Fibroblast of skin of right quadriceps (primary cell): ENCODE measurements at regions not wholly inside any gene's neighbourhood (a gene's known extent, or its start where the extent isn't known, plus 50 kb on each side); places are given as distances from the start of the nearest gene placed in this dataset.
A peak's percentile ranks its signal among the peaks of the same experiment; 100 is the strongest.

Source experiments
- DNase-seq: peaks from one replicate; pipeline ENCODE4 v3.0.0-alpha.2; 2013

DNA sequence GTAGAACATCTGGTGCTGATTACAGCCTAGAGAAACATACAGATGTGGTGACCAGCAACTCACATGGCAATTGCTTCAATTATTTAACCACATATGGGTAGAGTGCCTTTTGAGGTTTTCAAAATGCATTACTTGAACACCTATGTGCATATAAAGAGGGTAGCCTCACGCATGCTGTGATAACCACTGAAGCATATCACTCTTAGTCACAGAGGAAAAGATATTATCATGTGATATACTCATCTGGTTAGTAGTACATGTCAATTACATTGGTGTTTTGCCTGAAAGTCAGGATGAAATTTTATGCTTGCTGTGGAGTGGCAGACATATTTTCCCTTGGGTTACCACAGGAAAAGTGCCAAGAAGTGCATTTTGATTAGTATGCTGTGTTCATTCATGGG lies 459.3 kb upstream of the AGTR1 start:
- DNase-seq: peak; percentile 78

DNA sequence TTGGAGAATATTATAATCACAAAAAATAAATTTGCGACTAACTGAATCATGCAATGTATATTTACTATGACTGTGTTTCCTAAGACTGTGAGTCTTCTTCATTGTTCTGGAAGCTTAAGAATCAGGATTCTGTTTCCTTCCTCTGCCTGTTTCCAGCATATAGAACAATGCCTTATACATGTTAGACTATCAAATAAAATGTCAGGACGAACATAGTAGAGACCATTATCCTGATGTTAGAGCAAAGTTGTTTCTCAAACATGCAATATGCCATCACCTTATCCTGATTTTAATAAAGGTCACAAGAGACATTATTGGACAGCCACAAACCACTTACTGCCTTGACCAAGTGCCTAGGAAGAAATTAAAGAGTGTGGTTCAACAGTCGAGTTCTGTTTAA lies 457.4 kb upstream of the AGTR1 start:
- no peak for DNase-seq

DNA sequence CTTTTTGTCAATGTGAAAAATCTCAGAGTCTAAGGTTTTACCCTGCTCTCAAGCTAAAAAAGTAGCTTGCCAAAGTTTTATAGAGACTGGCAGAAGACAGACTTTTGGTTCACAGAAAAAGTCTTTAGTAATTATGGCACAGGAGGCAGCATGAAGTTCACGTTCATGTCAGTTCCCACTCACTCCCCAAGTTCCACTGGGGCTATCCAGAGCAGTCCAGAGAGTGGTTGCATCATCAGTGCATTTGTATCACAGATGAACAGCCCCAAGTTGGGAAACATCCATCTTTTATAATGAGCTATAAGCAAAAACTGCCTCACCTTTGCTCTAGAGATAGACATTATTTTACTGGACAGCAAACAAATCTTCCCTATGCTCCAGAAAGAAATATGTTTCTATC lies 454.1 kb upstream of the AGTR1 start:
- DNase-seq: no peak

DNA sequence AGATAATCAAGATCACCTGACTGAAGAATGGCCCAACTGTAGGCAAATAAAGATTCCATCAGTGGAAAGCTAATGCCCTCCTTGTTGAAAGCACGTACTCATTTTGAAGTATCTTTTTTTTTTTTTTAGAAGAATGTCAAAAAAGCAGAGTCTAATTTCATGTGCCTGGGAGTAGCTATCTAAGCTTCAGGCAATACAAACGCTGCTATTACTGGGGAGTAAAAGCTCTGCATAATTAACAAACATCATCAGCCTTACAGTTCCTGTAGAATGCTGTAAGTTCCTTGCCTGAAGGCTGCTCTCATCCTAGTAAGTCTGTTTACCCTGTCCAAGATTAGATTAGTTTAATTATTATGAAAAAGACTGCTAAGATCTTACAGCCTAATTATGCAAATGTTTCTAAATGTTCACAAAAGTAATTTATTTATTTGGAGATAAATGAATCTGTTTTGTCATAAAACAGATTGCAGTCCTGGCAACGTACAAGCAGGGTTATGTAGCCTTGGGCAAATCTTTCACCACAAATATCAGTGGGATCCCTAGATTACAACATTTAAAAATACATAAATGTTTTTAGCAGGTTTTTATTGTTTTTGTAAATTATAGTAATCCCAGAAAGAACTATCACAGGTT lies 451.3 kb upstream of the AGTR1 start:
- no peak for DNase-seq

DNA sequence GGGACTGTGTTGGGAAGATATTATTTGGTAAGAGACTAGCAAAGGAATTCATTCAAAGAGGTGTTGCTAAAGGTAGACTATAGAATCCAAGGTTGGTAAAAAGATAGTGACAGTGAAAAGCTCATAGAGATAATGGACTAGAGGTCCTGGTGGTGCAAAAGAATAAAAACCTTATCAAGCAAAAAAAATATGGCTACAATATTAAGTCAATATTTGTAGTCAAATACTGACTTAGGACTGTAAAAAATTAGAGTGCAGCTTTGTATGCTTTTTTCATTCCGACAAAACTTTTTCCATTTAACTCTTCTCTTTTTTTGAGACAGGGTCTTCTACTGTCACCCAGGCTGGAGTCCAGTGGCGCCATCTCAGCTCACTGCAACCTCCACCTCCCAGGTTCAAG lies 444.0 kb upstream of the AGTR1 start:
- no peak for DNase-seq

DNA sequence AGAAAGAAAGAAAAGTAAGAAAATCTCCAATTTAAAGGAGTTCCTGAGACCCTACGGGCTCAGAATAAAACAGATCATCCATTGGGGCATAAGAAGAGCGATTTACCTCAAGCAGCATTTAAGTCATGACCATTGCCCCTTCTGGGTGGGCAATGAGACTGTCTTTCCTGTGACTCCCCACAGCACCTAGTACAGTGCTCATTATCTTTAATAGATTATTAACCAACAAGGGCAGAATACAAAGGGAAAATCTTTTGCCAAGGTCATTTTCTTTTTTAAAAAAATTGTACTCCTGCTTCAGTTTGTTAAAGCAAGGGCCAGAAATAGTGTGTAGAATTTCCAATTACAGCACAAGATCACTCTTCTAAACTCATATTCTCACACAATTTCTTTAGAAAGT lies 443.3 kb upstream of the AGTR1 start:
- DNase-seq: no peak

DNA sequence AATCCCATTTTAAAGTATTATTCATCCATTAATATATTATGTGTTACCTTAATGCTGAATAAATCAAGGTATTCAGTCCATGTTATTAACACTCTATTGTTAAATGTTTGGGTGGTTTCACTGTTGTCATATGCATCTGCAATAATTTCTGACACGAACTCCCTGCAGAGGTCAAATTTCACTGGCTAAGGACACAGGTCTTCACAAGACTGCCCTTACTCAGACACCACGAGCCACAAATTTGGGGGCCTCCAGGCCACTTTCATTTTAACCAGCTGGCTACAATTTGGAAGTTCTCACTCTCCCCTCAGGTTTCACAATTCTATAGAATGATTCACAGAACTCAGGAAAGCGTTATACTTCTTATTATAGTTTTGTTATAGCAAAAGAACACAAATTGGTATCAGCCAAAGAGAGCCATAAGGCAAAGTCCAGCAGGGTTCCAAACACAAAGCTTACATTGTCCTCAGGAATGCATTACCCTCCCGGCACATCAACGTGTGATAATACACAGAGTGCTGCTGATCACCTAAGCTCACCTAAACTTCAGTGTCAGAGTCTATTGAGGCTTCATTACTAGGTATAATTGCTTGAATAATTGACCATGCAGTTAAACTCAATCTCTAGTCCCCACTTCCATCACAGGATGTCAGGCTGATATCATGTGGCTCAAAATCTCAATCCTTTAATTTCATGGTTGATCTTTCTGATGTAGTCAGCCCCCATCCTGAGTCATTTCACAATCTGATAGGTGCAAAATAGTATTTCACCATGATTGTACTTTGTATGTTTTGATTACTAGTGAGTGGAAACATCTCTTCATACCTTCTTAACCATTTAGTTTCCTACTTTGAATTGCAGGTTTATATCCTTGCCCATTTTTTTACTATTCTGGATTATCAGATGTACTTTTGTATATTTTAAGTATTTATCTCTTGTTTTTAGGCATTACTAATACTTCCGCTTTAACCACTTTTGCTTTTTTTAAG lies 441.4 kb upstream of the AGTR1 start:
- no peak for DNase-seq

DNA sequence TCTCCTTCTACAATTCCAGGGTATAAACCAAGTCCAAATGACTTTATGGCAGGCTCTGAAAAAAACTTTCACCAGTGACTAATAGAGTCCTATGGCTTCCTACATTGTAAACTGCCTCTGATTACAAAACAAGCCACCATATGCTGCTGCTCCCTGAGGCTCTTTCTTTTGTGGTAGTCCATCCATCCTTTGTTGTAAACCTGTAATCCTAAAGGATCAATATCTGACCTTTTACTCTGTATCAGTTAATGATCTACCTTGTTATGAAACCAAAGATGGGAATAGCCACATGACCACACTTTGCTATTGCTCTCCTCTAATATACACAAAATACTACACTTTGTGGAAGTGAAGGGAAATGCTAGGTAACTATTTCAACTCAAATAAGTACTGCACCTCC lies 434.7 kb upstream of the AGTR1 start:
- no peak for DNase-seq

DNA sequence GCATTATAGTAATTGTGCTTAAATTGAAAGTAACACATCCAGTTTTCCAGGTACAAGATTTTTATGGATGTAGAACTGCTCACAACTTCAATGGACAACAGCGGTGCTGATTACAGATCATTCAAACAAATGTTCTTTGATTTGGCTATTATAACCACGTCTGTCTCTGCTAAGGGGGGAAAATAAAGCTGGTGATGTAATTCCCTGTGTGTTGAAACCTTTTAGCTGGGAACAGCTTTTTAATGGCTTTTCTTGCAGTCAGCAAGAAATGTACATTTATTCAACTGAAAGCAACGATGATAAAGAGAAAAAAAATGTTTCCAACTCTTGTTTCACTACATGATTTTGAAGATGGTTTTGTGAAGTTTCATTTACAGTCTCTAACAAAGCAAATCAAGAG lies 431.9 kb upstream of the AGTR1 start:
- DNase-seq: no peak

DNA sequence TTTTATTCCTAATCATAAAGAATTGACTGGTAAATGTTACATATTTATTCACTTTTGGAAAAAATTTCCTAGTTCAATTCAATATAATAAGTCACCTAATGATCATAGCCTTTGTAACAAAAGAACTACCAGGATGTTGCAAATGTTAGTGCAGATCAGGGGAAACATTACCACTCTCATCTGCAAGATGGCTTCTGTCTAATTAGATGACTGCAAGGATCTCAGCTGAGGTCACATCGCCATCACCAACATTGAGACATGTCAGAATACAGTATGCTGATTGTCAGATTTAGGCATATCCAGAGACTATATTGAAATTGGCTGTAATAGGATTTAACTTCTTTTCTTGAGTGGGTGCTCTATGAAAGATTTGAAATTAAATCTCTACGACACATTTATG lies 431.4 kb upstream of the AGTR1 start:
- DNase-seq: no peak

DNA sequence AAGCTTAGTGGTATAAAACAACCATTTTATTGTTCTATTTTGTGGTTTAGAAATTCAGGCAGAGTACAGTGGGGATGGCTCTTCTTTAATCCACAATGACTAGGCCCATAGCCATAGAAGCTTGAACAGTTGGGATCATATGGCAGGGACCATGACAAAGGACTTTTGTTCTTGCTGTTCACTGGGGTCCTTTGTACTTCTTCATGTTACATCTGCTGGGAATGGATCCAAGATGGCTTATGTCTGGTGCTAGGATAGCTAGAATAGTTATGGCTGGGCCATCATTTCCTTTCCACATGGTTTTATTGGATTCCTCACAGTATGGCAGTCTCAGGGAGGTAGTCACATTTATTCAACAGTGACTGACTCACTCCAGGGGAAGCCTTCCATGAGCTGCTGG lies 427.9 kb upstream of the AGTR1 start:
- DNase-seq: peak; percentile 39

DNA sequence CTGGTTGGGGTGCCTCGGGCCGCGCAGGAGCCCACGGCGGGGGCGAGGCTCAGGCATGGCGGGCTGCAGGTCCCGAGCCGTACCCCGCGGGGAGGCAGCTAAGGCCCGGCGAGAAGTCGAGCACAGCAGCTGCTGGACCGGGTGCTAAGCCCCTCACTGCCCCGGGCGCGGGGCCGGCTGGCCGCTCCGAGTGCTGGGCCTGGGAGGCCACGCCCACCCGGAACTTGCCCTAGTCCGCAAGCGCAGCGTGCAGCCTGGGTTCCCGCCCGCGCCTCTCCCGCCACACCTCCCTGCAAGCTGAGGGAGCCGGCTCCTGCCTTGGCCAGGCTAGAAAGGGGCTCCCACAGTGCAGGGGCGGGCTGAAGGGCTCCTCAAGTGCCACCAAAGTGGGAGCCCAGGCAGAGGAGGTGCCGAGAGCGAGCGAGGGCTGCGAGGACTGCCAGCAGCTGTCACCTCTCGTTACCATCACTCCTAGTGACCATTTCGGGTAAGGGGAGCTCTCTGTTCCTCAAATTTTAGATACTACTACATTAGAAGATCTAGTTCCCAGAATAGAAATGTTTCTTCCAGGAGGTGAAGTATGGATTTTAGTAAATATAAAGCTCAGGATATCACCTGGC lies 417.0 kb upstream of the AGTR1 start:
- no peak for DNase-seq

DNA sequence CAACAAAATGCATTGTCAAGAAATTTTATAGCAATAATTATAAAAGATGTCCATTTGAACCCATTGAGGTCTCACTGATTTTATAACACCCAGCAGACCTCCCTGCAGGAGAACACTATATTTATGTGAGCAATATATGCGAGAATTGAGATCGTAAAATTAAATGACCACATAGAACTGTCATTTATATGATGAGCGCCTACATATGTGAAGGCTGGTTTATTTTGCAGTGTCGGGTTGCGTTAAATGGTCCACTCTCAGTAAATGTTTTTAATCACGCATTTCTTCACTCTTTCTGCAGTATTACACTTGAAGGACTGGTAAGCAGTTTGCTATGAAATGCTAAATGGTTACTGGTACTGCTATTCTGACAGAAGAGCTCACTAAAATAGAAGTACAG lies 408.5 kb upstream of the AGTR1 start:
- DNase-seq: no peak

DNA sequence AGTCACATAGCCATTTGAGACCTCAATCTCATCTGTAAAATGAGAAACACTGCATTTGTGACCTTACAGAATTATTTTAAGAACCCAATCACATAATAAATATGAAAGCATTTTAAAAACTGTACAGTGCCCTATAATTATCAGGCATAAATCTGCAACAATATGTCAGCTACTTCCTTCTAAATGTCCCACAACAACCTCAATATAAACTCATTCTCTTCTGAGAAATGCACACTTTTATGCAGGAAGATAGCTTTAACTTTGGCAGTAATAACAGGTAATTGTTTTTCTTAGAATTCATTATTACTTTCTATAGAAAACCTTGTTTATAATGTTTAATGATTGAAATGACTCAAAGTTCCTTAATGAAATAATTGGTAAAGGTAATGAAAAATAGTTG lies 400.7 kb upstream of the AGTR1 start:
- no peak for DNase-seq

DNA sequence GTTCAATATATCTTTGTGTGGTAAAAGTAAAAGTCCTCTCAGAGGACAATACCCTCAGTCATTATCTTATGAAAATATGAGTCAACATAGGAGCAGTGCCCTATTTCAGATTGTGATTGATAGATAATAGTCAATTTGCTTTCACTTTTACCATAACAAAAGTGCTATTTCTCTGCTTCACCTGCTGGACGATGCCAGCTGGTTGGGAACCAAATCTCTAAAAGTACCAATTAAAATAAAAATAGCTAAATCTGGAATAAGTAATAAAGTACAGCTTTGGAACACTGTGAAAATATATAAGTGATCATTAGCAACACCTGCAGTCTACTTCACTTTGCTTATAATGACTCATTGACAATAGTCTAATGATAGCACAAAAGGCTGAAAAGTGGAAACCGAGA lies 390.3 kb upstream of the AGTR1 start:
- no peak for DNase-seq

DNA sequence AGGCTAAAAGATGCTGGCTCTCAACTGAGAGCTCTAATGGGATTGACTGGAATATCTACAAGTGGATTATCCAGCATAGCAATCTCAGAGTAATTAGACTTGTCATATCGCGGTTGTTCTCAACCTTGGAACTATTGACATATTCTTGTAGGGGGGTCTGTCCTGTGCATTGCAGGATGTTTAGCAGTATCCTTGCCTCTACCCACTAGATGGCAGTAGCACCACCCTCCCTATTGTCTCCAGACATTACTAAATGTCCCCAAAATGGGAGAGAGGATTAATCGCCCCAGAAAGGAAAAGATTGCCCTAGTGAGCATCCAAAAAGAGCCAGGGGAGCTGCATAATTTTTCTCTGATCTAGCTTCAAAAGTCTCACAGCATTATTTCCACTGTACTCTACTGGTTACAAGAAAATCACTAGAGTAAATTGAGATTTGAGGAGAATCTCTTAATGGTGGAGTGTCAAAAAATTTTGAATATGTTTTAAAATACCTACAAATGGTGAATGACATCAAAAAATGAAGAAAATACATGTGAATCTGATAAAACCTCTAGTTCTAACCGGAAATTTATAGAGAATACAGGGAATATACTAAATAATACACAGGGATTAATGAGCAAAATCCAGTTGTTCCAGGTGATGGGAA lies 388.2 kb upstream of the AGTR1 start:
- DNase-seq: peak; percentile 57

DNA sequence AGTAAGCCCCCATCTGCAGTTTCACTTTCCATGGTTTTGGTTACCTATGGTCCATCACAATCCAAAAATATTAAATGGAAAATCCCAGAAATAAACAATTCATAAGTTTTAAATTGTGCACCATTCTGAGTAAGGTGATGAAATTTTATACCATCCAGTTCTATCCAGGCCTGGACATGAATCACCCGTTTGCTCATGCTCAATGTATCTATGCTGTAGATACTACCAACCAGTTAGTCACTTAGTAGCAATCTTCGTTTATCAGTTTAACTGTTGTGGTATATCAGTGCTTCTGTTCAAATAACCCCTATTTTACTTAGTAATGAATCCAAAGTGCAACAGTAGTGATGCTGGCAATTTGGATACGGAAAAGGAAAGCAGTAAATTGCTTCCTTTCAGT lies 381.9 kb upstream of the AGTR1 start:
- no peak for DNase-seq

DNA sequence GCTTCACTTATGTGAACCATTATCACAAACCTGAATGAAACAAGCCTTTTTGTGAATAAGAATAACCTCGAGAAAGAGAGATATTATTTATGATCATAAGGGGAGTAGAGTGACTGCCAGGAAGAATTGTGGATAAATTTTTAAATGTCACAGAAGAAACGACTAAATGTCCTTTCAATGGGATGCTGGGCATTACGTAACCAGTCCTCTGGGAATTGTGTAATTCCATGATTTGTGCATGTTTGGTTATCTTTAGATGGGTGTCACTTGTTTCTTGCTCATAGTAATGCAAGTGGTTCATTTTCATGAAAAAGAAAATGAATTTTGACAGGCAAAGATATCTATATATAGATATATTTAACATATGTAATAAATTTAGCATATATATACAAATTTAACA lies 379.5 kb upstream of the AGTR1 start:
- DNase-seq: peak; percentile 4

DNA sequence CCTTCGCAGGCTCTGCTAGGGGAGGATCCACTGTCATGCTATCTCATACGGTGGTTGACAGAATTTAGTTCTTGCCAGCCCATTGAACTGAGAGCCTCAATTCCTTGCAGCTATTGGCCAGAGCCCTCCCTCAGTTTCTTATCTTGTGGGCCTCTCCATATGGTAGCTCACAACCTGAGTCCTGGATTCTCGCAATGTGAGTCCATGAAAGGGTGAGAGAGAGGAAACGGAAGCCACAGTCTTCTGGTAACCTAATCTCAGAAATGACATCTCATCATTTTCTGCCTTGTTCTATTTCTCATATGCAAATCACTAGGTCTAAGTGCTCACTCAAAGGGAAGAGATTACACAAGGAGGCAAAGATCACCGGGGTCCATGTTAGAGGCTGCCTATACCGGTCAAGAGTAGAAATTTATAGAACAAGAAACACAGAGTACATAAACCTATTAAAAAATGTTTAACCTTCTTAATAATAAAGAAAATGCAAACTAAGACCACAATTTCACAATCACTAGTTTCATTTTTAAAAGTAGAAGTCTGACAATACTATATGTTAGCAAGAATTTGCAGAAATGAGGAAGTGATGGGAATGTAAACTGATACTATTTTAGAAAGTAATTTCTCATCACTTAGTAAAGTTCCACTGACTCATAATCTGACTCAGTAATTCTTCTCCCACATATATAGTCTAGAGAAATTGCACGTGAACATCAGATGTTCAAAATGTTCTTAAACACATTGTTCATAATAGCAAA lies 378.4 kb upstream of the AGTR1 start:
- peak; percentile 87 for DNase-seq

DNA sequence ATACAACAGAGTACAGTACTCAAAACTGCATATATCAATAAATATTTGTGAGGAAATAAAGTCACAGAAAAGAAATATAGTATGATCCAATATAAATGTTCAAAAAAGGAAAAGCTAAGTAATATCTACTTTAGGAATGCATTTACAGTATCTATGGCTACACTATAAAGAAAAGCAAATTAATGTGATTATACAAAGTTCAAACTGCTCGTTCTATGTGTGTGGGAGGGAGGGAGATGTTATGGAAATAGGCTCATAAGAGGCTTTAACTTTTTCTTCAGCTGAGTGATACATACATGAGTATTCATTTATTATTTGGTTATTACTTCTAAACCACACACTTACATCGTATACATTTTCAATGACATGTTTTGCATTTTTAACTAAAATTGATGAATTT lies 377.7 kb upstream of the AGTR1 start:
- peak; percentile 32 for DNase-seq

DNA sequence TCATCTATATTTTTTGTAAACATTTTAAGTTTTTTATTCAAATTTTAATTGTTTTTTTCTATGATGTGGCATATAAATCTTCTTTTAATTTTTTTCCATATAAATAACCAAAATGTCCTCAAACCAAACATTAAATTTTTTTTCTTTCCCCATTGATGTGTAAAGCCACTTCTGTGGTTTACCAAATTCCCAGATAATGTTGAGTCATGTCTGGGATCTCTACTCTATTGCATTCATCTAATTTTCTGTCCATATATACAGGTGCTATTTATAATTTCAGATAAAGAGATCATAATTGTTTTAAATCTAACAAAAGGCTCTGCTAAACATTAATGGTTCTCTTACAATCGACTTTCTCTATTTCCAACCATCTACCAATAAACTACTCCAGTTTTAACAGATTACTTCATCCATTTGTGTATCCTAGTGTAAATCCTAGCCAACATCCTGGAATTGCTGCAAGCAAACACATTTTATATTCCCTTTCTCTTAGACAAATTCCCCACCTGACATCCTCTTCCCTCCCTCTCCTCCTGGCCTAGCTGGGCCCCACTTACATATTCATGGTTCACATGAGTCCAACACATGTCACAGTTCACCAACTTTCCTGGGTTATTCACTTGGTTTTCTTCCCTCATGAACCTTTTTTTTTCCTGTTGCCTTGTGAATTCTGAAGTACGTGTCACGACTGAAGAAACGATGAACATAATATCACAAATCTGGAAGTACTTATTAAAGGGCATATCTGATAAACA lies 368.0 kb upstream of the AGTR1 start:
- DNase-seq: peak; percentile 42

DNA sequence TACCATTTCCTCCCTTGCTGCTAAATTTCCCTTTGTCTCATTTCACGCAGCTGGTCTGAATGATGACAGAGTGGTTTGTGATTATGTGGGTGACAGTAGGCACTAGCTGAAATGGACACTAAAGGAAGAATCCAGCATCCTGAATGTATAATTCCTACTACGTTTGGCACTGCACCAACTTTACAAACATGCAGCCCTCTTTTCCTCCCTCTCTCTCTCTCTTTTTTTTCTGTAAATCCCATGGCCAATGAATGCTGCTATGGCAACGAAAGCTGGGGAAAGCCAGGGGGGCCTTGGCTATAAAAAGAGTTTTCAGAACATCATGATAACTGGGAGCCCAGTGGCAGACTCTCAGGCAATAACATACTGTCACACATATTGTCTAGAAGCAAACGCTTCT lies 367.2 kb upstream of the AGTR1 start:
- no peak for DNase-seq
